ENCODE measurements at regions not wholly inside any gene's neighbourhood (a gene's known extent, or its start where the extent isn't known, plus 50 kb on each side); places are given as distances from the start of the nearest gene placed in this dataset.

DNA sequence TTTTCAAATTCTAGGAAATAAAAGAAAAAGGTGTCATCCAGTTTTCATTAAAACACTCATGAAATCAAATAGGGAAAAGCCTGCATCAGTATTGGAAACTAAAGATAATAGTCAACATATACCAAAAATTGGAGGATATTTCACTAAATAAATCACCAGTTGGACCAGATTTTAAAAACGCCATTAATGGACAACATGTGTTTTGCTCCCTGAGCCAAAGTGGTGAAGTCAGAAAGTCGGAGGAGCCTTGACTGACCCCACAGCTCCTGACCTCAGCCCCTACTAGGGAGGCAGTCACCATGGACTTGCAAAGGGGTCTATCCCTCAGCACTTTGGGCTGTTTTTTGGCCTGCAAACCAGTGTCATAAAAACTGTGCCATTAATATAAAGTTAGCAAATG is 98.3 kb upstream of the SEC61G start:
- TF ChIP-seq, protein P1, sequence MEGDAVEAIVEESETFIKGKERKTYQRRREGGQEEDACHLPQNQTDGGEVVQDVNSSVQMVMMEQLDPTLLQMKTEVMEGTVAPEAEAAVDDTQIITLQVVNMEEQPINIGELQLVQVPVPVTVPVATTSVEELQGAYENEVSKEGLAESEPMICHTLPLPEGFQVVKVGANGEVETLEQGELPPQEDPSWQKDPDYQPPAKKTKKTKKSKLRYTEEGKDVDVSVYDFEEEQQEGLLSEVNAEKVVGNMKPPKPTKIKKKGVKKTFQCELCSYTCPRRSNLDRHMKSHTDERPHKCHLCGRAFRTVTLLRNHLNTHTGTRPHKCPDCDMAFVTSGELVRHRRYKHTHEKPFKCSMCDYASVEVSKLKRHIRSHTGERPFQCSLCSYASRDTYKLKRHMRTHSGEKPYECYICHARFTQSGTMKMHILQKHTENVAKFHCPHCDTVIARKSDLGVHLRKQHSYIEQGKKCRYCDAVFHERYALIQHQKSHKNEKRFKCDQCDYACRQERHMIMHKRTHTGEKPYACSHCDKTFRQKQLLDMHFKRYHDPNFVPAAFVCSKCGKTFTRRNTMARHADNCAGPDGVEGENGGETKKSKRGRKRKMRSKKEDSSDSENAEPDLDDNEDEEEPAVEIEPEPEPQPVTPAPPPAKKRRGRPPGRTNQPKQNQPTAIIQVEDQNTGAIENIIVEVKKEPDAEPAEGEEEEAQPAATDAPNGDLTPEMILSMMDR (IDR thresholded peaks at IDR 0.05 in 4 of 5, conservative IDR thresholded peaks at IDR 0.05 in 1 of 5), result no peak
- no peak for TF ChIP-seq POLR2A (IDR thresholded peaks at IDR 0.05)

Measured in gastrocnemius medialis (tissue), 4 donors.